ENCODE measurements at regions not wholly inside any gene's neighbourhood (a gene's known extent, or its start where the extent isn't known, plus 50 kb on each side); places are given as distances from the start of the nearest gene placed in this dataset.

GRCh38 chr2:236706803-236707202, 137.2 kb downstream of the ACKR3 start:
- TF ChIP-seq POLR2A (IDR thresholded peaks at IDR 0.05) (no peak), CTCF (IDR thresholded peaks at IDR 0.05) (no peak)
